HCT116 (cell line): ENCODE measurements at regions not wholly inside any gene's neighbourhood (a gene's known extent, or its start where the extent isn't known, plus 50 kb on each side); places are given as distances from the start of the nearest gene placed in this dataset.

Experiments
- ATAC-seq: fragments of 200-7000 bp; cut with Tn5 transposase; 2 replicates; pipeline ENCODE4 v1.9.1; 2020; ENCODE audit warnings: mild to moderate bottlenecking, moderate library complexity
- BruUV-seq: library from RNA; stranded (reverse); fragments of 400-500 nt; replicated peaks from 2 replicates; lab custom pipeline; 2021; lab: Mats Ljungman, UMichigan
- CTCF ChIA-PET: fragments of 300-600 bp; sonication (Branson Sonifier 250); formaldehyde crosslinking; loops from one replicate; lab custom pipeline; 2021; ENCODE audit warnings: antibody characterized with exemption; lab: Charles Lee
- POLR2A ChIA-PET: fragments of 300-600, 350-600 bp; sonication (Branson Sonifier 250); formaldehyde crosslinking; loops from one replicate; lab custom pipeline; 2021; ENCODE audit warnings: antibody characterized with exemption; lab: Charles Lee
- RAD21 ChIA-PET, 2 experiments: fragments of 300-600 bp; sonication (Branson Sonifier 250); formaldehyde crosslinking; loops; one replicate each; lab custom pipeline; 2023; ENCODE audit warnings: low total read pairs in 2 of 2; ENCODE audit not compliant: uncharacterized antibody in 2 of 2, unreplicated experiment in 2 of 2, low non-redundant PET in 1 of 2; lab: Charles Lee
- DNase-seq: peaks from one replicate; pipeline ENCODE4 v3.0.0-alpha.2; 2010; ENCODE audit warnings: low read depth, low spot score
- H2AFZ ChIP-seq: fragments of 200-600 bp; shearing (Covaris generic), sonication (generic); 2 replicates; pipeline ENCODE4 v1.6.1; 2017; ENCODE audit warnings: low read depth, mixed run types, mixed read lengths, antibody characterized with exemption, low read length; ENCODE audit not compliant: poor library complexity, severe bottlenecking
- H3K27ac ChIP-seq: 2 replicates; pipeline ENCODE4 v1.5.1; 2012; ENCODE audit warnings: low read depth, low read length
- H3K27me3 ChIP-seq: fragments of 200-600 bp; sonication (generic); 2 replicates; pipeline ENCODE4 v1.6.1; 2016; ENCODE audit warnings: mixed run types, low read length, mixed read lengths; ENCODE audit not compliant: insufficient read depth
- H3K36me3 ChIP-seq, 2 experiments: fragments of 200-500 bp in 1 of 2; fragments of 200-600 bp in 1 of 2; sonication (Bioruptor generic) in 1 of 2; sonication (generic) in 1 of 2; 2 replicates each; pipeline versions ENCODE4 v1.5.1 to v1.6.1; 2014 to 2016; ENCODE audit warnings: low read length in 2 of 2, inconsistent platforms in 1 of 2, mixed read lengths in 1 of 2, mixed run types in 1 of 2; ENCODE audit not compliant: insufficient read depth in 2 of 2, control insufficient read depth in 1 of 2
- H3K4me1 ChIP-seq, 2 experiments: fragments of 200-600 bp in 1 of 2; sonication (generic) in 1 of 2; 2 replicates each; pipeline versions ENCODE4 v1.5.1 to v1.6.1; 2012 to 2017; ENCODE audit warnings: low read length in 2 of 2, inconsistent platforms in 1 of 2, mild to moderate bottlenecking in 1 of 2, mixed read lengths in 1 of 2, mixed run types in 1 of 2, moderate library complexity in 1 of 2; ENCODE audit not compliant: insufficient read depth in 2 of 2, control insufficient read depth in 1 of 2
- H3K4me2 ChIP-seq: fragments of 200-600 bp; sonication (generic); 2 replicates; pipeline ENCODE4 v1.6.1; 2017; ENCODE audit warnings: mixed run types, low read length, mixed read lengths
- H3K4me3 ChIP-seq, 2 experiments: fragments of 200-600 bp in 1 of 2; sonication (generic) in 1 of 2; replicated peaks in 1 of 2; 2 replicates each; pipeline ENCODE4 v1.5.1; 2011 to 2016; ENCODE audit warnings: low read length in 2 of 2, control low read depth in 1 of 2, low read depth in 1 of 2, mild to moderate bottlenecking in 1 of 2, mixed read lengths in 1 of 2, mixed run types in 1 of 2
- H3K79me2 ChIP-seq: fragments of 200-600 bp; sonication (generic); 2 replicates; pipeline ENCODE4 v1.6.1; 2017; ENCODE audit warnings: mild to moderate bottlenecking, mixed run types, low read length, moderate library complexity, mixed read lengths; ENCODE audit not compliant: insufficient read depth
- H3K9ac ChIP-seq: fragments of 200-600 bp; sonication (generic); 2 replicates; pipeline ENCODE4 v1.6.1; 2016; ENCODE audit warnings: low read length, mixed read lengths
- H3K9me2 ChIP-seq: fragments of 200-600 bp; sonication (generic), shearing (Covaris generic); 2 replicates; pipeline ENCODE4 v1.6.1; 2017; ENCODE audit warnings: mixed run types, mild to moderate bottlenecking, moderate library complexity; ENCODE audit not compliant: insufficient read depth
- H3K9me3 ChIP-seq, 2 experiments: fragments of 200-500 bp in 1 of 2; fragments of 200-600 bp in 1 of 2; sonication (Bioruptor generic) in 1 of 2; sonication (generic) in 1 of 2; 2 replicates each; pipeline ENCODE4 v1.6.1; 2014 to 2017; ENCODE audit warnings: low read length in 2 of 2, mixed read lengths in 2 of 2, inconsistent platforms in 1 of 2, low read depth in 1 of 2, mild to moderate bottlenecking in 1 of 2, mixed run types in 1 of 2, moderate library complexity in 1 of 2; ENCODE audit not compliant: control insufficient read depth in 1 of 2, insufficient read depth in 1 of 2
- H4K20me1 ChIP-seq: fragments of 200-600 bp; sonication (generic), shearing (Covaris generic); 2 replicates; pipeline ENCODE4 v1.6.1; 2017; ENCODE audit warnings: mixed run types, mild to moderate bottlenecking, moderate library complexity; ENCODE audit not compliant: insufficient read depth
- CBX3 ChIP-seq: IDR thresholded peaks from 2 replicates; pipeline ENCODE4 v1.6.1; 2012; ENCODE audit warnings: low read depth
- CEBPB ChIP-seq: IDR thresholded peaks from 2 replicates; pipeline ENCODE4 v1.6.1; 2012; ENCODE audit warnings: low read depth
- EGR1 ChIP-seq: IDR thresholded peaks from 2 replicates; pipeline ENCODE4 v1.6.1; 2012; ENCODE audit warnings: low read depth
- ELF1 ChIP-seq: IDR thresholded peaks from 2 replicates; pipeline ENCODE4 v1.6.1; 2012; ENCODE audit warnings: low read depth, borderline replicate concordance
- EZH2 ChIP-seq: fragments of 200-600 bp; sonication (generic); IDR thresholded peaks from 2 replicates; pipeline ENCODE4 v1.6.1; 2017; ENCODE audit warnings: antibody characterized with exemption, mixed run types
- EZH2phosphoT487 ChIP-seq: fragments of 200-600 bp; IDR thresholded peaks from 2 replicates; pipeline ENCODE4 v1.6.1; 2018; ENCODE audit warnings: antibody characterized with exemption, borderline replicate concordance
- FOSL1 ChIP-seq: IDR thresholded peaks from 2 replicates; pipeline ENCODE4 v1.6.1; 2012; ENCODE audit warnings: low read depth
- JUND ChIP-seq: IDR thresholded peaks from 2 replicates; pipeline ENCODE4 v1.6.1; 2012
- POLR2A ChIP-seq: IDR thresholded peaks from 2 replicates; pipeline ENCODE4 v1.7.0; 2011; ENCODE audit warnings: borderline replicate concordance; ENCODE audit not compliant: insufficient read depth, insufficient read length; ENCODE audit errors: extremely low read depth
- POLR2AphosphoS5 ChIP-seq: IDR thresholded peaks from 2 replicates; pipeline ENCODE4 v1.6.1; 2011; ENCODE audit warnings: mild to moderate bottlenecking, low read depth, low read length, moderate library complexity
- RAD21 ChIP-seq: IDR thresholded peaks from 2 replicates; pipeline ENCODE4 v1.6.1; 2012; ENCODE audit warnings: low read depth, mild to moderate bottlenecking
- SP1 ChIP-seq: IDR thresholded peaks from 2 replicates; pipeline ENCODE4 v1.6.1; 2012; ENCODE audit warnings: low read depth
- SRF ChIP-seq: IDR thresholded peaks from 2 replicates; pipeline ENCODE4 v1.6.1; 2012; ENCODE audit warnings: low read depth
- TCF7L2 ChIP-seq: IDR thresholded peaks from 2 replicates; pipeline ENCODE4 v1.7.0; 2011; ENCODE audit warnings: borderline replicate concordance, inconsistent platforms; ENCODE audit not compliant: insufficient read depth, insufficient read length; ENCODE audit errors: extremely low read depth
- ZFX ChIP-seq: fragments of 450-650 bp; IDR thresholded peaks from 2 replicates; pipeline ENCODE4 v1.6.1; 2017
- intact Hi-C: fragments of 100-400 bp; cut with micrococcal nuclease; formaldehyde crosslinking; loops from 2 replicates; pipeline ENCODE4 v1.10.0; 2022
- TF ChIP-seq, protein P1 (sequence below): IDR thresholded peaks from 2 replicates; pipeline ENCODE4 v1.6.1; 2012
- TF ChIP-seq, protein P2 (sequence below), 3 experiments: fragments of 200-600 bp in 1 of 3; sonication (generic) in 1 of 3; IDR thresholded peaks in 2 of 3; conservative IDR thresholded peaks in 1 of 3; 2 replicates each; pipeline ENCODE4 v1.5.1; 2012 to 2017; ENCODE audit warnings: low read depth in 2 of 3, low read length in 2 of 3, antibody characterized with exemption in 1 of 3, borderline replicate concordance in 1 of 3, control low read depth in 1 of 3, mild to moderate bottlenecking in 1 of 3, mixed read lengths in 1 of 3, mixed run types in 1 of 3, moderate library complexity in 1 of 3; ENCODE audit not compliant: insufficient read depth in 1 of 3
- TF ChIP-seq, protein P3 (sequence below): IDR thresholded peaks from 2 replicates; pipeline ENCODE4 v1.6.1; 2012
- TF ChIP-seq, protein P4 (sequence below): IDR thresholded peaks from 2 replicates; pipeline ENCODE4 v1.6.1; 2012; ENCODE audit warnings: low read depth

DNA sequence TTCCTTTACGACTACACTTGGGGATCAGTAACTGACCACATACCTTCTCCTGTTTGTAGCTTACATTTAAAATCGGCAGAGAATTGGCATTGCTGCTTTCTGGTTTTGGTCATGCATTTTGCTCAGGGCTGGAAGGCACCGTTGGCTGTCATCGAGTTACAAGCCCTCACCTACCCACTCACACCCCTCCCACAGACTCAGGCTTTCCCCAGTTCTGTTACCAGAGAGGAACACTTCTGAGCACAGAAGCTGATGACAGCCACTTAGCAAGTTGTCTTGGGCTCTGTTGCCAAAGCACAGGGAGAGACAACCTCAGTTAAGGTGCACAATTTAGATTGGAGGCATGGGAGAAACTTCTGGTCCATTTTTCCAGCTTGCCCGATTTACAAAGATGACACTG, 204.8 kb upstream of the TOPAZ1 start:
- intact Hi-C loops = no loop called here
- H3K79me2 ChIP-seq = no peaks in the 10 kb centered on the region
- no peak for DNase-seq
- ChIA-PET POLR2A (no interaction called here), RAD21 (no interaction called here), CTCF (no interaction called here)
- no peak overlapping the region for H3K4me2 ChIP-seq
- TF ChIP-seq ZFX (no peak), RAD21 (no peak), CEBPB (no peak), POLR2AphosphoS5 (no peak), POLR2A (no peak), EZH2 (no peak), JUND (no peak), ELF1 (no peak), EZH2phosphoT487 (no peak), FOSL1 (no peak), SP1 (no peak), TCF7L2 (no peak), EGR1 (no peak), SRF (no peak), CBX3 (no peak)
- TF ChIP-seq, protein P1, sequence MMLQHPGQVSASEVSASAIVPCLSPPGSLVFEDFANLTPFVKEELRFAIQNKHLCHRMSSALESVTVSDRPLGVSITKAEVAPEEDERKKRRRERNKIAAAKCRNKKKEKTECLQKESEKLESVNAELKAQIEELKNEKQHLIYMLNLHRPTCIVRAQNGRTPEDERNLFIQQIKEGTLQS = no peak
- TF ChIP-seq, protein P2, sequence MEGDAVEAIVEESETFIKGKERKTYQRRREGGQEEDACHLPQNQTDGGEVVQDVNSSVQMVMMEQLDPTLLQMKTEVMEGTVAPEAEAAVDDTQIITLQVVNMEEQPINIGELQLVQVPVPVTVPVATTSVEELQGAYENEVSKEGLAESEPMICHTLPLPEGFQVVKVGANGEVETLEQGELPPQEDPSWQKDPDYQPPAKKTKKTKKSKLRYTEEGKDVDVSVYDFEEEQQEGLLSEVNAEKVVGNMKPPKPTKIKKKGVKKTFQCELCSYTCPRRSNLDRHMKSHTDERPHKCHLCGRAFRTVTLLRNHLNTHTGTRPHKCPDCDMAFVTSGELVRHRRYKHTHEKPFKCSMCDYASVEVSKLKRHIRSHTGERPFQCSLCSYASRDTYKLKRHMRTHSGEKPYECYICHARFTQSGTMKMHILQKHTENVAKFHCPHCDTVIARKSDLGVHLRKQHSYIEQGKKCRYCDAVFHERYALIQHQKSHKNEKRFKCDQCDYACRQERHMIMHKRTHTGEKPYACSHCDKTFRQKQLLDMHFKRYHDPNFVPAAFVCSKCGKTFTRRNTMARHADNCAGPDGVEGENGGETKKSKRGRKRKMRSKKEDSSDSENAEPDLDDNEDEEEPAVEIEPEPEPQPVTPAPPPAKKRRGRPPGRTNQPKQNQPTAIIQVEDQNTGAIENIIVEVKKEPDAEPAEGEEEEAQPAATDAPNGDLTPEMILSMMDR (IDR thresholded peaks at IDR 0.05 in 2 of 3, conservative IDR thresholded peaks at IDR 0.05 in 1 of 3; ENCODE audit: borderline replicate concordance in 1 of 3, insufficient read depth in 1 of 3, low read depth in 2 of 3, low read length in 2 of 3) = no peak
- TF ChIP-seq, protein P3, sequence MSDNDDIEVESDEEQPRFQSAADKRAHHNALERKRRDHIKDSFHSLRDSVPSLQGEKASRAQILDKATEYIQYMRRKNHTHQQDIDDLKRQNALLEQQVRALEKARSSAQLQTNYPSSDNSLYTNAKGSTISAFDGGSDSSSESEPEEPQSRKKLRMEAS = no peak
- TF ChIP-seq, protein P4, sequence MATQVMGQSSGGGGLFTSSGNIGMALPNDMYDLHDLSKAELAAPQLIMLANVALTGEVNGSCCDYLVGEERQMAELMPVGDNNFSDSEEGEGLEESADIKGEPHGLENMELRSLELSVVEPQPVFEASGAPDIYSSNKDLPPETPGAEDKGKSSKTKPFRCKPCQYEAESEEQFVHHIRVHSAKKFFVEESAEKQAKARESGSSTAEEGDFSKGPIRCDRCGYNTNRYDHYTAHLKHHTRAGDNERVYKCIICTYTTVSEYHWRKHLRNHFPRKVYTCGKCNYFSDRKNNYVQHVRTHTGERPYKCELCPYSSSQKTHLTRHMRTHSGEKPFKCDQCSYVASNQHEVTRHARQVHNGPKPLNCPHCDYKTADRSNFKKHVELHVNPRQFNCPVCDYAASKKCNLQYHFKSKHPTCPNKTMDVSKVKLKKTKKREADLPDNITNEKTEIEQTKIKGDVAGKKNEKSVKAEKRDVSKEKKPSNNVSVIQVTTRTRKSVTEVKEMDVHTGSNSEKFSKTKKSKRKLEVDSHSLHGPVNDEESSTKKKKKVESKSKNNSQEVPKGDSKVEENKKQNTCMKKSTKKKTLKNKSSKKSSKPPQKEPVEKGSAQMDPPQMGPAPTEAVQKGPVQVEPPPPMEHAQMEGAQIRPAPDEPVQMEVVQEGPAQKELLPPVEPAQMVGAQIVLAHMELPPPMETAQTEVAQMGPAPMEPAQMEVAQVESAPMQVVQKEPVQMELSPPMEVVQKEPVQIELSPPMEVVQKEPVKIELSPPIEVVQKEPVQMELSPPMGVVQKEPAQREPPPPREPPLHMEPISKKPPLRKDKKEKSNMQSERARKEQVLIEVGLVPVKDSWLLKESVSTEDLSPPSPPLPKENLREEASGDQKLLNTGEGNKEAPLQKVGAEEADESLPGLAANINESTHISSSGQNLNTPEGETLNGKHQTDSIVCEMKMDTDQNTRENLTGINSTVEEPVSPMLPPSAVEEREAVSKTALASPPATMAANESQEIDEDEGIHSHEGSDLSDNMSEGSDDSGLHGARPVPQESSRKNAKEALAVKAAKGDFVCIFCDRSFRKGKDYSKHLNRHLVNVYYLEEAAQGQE = no peak
- H3K9me3 ChIP-seq = no peaks in the 10 kb centered on the region
- H3K9ac ChIP-seq = no peak overlapping the region
- H3K27ac ChIP-seq = no peak overlapping the region
- peaks cover 4% of the 10 kb centered on the region; the same call in 1 of the 2 replicates for H3K27me3 ChIP-seq
- no TSS peak for BruUV-seq
- no peak overlapping the region for H3K4me3 ChIP-seq
- ATAC-seq = no peak
- H4K20me1 ChIP-seq = no peaks in the 10 kb centered on the region
- no peaks in the 10 kb centered on the region for H3K4me1 ChIP-seq
- H3K9me2 ChIP-seq = no peaks in the 10 kb centered on the region
- H2AFZ ChIP-seq = no peak overlapping the region
- H3K36me3 ChIP-seq = no peaks in the 10 kb centered on the region
